NCI-H1930 (cell line): ENCODE measurements at regions not wholly inside any gene's neighbourhood (a gene's known extent, or its start where the extent isn't known, plus 50 kb on each side); places are given as distances from the start of the nearest gene placed in this dataset.
"Not testable (repeated sequence)": the region's sequence is repeated elsewhere in the genome, so short reads cannot be mapped to it uniquely, and the experiment has no call there.

Experiments
- DNase-seq, 2 experiments: peaks; one replicate each; lab custom pipeline; 2025; lab: John Stamatoyannopoulos, UW

DNA sequence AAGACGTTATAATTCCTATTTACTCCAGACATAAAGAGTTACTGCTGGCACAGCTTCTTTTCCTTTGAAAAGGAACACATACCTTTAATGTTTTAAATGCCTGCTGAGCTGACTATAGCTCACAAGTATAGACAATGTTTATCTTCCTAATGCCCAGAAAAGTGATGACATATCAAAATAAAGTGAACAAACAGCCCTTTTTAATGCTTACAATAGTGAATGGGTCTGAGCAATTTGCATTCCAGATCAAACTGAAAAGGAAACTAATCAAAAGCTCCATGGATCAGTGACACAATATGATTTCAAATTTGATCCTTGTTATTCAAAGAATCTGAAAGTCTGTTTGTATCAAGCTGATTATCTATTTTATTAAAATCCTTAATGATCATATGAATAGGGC, 233.6 kb upstream of the SEMA3E start:
- DNase-seq: peak in 1 of 2 experiments; percentile 75

DNA sequence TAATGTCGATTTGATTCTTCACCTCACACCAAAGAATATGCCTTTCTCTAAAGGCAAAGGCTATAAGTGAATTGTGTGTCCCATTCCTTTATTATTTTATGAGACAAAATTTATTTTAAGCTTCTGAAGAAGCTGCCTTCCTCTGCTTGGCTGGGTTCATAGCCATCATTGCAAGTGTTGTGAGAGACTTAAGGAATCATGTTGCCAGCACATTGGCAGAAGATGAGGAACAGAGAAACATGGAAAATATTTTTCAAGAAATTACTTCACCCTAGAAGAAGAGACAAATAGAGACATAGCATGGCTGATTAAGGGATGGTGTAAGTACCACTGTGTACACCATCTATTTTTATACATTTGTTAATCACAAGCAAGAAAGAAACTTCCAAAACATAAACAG, 230.1 kb upstream of the SEMA3E start:
- no peak for DNase-seq

DNA sequence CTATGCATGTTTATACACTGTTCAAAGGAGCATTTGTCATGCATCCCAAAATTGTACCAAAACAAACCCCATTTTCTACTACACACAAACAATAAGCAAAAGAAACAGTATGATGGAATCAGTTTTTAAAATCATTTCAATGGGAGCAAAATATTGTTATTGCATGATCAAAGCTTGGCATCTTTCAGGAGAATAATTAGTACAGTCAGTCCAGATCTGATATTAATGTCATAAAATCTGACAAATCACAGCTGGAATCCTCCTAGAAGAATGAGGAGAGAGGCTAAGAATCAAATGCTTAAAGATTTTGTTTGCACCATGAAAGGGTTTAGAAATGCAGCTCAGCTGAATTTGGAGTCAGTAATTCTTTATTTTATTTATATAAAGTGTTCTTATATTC, 229.7 kb upstream of the SEMA3E start:
- no peak for DNase-seq

DNA sequence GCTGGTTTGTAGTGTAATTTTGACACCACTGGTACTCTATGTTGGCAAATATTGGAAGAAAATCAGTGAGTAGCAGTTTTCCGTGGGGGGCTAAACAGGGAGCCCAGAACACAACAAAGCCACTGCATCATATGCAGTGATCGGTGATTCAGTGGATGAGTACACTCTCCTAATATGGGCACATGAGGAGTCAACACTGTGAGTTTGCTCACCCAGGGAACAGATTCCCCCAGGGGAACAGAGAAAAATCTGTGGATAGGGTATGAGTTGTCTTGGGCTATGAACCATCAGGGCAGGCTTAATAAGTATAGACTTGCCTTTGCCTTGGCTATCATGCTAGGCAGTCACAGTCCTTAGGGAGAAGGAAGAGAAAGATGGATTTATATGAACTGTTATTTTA, 227.7 kb upstream of the SEMA3E start:
- no peak for DNase-seq

DNA sequence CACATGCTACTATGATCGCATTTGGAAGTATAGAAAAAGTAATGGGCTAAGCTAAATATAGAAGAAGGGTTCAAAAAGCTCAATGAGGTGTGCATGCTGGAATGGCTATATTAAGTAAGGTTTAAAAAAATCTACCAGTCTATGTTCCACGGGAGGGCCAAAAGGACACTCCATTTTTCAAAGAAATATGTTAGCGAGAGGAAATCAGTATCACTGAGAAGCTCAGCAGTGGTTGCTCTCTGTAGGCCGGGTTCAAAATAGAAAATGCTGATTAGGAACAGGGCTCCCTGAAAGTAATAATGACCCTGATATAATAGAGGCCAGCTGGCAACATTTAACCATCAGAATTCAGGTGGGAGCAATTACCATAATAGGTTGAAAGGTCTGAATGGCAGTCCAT, 224.5 kb upstream of the SEMA3E start:
- peak; percentile 27 to 63 for DNase-seq

DNA sequence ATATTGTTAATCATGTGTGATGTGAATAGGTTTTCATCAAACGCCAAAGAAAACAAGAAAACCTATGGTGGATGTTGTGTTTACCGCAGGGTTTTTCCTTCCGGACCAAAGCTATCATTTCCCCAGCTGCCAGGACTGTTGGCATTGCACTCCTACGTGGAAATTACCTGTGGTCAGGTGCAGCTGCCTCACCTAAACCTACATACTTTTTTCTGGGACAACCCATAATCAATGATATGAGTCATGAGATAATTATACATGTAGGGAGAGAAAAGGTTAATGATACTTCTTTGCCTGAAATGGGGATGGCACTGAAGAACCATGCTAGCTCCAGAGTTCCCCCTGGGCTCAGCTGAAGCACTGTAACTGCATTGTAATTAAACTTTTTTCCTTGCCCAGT, 223.6 kb upstream of the SEMA3E start:
- DNase-seq: no peak

DNA sequence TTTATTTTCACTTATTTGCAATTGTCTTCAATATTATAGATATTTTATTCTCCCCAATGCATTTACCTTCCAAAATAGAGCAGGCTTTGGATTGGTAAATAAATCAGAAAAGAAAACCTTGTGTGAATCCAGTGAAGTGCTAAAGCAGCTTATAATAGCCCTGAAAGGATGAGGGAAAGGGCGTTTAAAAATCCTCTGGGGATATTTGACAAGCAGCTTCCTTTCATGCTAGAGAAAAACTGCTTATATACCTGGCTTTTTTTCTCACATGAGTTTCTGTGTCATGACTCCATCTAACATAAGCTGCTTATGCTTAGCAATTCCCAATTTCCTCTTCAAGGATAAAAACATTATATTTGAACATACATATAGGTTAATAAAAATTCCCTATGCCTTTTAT, 221.6 kb upstream of the SEMA3E start:
- no peak for DNase-seq

DNA sequence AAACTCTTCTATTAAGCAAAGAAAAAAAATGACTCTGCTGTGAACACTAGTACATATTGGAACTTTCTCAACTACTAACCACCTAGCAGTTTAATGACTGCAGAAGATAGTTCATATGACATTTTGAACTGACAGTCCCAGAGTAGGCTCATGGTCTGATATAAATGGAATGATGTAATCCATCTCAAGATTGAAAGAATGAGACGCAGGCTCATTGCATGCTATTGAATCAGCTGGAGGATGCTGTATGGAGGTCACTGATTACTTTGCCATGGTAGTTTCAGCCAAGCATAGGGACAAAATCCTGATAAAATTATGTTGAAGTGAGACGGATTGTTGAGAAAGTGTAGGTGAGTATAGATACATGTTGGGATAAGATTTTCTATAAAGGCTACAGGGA, 217.6 kb upstream of the SEMA3E start:
- DNase-seq: peak in 1 of 2 experiments; percentile 24

DNA sequence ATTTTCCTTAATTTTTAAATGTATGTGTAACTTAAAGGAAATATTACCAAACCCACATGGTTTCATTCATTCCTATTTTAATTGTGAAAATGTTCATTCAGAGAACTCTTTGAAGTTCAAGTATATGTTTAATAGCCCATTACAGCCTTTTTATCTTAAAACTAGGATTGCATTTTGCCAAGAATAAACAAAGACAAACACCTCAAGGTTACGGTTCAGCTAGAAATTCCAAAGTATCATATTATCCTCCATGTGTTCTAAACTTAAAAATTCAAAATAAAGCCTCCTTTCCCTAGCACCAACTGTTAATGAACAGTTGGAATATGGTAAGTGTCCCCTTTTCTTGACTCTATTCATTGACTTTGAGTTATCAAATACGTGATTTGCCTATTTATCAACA, 215.6 kb upstream of the SEMA3E start:
- DNase-seq: no peak

DNA sequence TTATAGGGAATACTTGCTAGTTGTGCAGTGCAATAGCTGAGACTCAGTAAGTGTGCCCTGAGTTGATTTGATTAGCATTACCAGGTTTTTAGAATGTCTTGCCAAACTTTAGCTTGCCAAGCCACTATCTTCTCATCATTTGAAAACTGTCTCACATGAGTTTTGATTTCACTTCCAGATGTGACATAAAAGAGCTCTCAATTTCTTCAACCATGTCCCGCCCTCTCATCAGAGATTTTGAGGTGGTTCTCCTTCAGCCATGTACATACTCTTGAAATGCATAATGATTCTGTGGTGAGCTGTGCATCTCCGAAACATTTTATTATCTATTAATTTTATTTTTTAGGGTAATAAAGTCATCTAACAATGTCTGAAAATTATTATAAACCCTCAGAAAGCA, 215.0 kb upstream of the SEMA3E start:
- DNase-seq: no peak

DNA sequence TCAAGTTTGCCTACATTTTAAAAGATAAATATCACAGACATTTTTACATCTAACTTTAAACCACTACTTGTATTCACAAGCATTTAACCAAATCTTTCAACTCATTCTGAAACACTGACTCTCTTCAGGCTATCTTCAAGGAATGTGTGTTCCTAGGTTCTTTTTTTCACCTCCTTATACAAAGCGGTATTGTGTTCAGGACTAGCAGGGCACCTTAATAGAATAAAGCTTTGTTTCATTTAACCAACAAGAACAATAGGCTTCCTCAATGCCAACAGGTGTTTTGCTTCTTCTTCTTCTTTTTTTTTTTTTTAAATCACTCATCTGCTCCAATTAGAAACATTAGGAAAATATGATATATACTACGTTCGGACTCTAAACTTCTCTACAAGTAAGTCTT, 212.9 kb upstream of the SEMA3E start:
- no peak for DNase-seq

DNA sequence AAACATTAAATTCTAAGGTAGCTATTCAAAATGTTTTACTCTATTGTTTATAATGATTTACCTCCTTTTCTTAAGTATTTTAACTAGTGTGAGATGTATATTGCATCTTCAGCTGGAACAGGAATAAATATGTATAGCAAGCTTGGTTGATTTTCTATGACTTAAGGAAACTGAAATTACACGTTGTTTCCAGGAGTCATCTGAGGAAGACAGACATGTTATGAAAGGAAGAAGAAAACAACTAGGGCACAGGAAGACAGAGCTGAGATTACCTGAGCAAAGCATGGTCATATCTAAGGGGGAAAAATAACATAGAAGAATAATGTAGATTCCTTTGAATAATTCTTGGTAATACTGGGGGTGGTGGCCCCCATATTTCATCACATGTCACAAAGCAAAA, 210.9 kb upstream of the SEMA3E start:
- DNase-seq: no peak

DNA sequence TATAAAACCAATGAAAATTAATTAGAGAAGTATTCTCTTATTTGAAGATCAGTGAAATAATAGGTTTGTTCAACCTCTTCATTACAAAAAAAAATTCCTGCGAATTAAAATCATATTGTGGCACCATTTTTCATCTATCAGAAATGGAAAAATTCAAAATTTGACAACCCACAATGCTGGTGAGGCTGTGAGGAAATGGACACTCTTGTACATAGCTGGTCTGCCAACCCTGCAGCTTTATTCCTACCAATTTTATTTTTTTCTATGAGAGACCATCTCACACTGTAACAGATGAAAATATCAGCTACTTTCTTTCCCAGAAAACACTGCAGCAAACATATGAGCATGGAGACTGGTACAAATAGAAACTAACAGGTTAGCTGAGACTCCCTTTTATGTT, 208.8 kb upstream of the SEMA3E start:
- DNase-seq: no peak

DNA sequence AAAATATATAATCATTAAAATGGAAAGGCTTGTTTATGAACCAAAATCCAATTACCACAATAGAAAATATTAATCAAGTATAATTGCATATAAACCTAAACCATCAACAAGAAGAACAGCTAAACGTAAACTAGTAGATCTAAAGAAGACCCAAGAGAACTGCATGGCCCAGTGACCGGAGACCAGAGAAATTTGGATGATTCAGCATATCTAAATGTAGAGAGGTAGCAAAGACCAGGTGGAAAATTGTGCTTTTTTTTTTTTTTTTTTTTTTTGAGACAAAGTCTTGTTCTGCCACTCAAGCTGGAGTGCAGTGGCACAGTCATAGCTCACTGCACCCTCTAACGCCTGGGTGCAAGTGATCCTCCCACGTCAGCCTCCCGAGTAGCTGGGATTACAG, 207.2 kb upstream of the SEMA3E start:
- DNase-seq: no peak

DNA sequence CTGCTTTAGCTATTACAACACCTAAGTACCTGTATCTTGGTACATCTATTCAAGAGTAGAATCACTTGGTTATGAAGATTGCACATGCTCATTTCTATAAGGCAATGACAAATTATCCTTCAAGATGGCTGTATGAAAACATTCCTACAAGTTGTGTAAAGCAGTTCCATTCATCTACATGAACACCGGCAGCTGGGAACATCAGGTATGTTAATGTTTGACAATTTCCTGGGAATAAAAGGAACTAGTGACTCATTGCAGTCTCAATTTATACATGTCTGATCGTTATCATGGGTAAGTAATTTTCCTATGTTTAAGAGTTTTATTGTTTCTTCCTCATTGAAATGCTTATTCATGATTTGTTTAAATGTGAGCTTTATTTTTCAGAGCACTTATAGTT, 203.2 kb upstream of the SEMA3E start:
- DNase-seq: no peak

DNA sequence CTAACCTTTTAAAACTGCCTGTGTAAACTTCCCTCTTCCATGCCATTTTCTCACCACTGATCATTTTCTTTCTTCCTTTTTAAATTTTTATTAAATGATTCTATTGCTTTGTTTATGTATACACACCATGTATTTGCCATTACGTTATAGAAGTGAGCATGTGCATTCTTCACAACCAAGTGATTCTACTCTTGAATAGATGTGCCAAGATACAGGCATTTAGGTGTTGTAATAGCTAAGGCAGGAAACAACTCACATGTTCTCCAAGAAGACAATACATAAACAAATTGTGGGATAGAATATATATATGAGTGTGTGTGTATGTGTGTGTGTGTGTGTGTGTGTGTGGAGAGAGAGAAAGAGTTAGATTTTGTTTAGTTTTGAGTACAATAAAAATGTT, 202.6 kb upstream of the SEMA3E start:
- no peak for DNase-seq

DNA sequence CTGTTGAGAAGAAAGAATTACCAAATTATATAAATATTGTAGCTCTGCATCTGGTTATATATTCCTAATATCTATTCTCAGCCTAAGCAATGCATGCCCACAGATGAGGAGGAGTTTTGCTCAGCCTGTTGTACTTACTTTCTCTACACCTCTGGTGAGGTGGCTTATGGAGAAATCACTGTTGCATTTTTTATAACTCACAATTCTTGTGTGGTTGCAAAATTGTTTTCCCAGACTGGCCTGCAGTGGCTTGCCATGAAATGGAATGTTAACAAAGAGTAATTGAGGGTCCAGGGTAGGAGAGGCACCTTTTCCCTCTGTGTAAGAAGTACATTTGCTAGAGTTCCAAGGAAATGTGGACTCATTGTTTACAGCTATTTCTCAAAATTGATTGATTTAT, 202.0 kb upstream of the SEMA3E start:
- DNase-seq: no peak

DNA sequence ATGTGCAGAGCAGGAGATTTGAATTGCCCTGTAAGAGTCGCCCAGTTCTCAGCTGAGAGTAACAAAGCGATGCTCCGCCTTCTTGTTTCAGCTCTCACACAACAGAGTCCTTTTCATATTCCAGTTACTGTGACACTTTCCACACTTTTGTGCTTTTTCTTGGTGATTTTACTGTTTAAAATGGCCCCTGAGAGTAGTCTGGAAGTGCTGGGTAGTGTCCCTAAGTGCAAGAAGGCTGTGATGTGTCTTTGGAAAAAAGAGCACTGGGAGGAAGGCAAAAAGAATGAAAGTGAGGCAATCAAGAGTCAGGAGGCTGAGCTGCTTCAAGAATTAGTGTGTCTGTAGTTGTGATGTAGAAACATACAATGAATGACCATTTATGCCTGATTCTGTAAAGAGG, 201.2 kb upstream of the SEMA3E start:
- no peak for DNase-seq

DNA sequence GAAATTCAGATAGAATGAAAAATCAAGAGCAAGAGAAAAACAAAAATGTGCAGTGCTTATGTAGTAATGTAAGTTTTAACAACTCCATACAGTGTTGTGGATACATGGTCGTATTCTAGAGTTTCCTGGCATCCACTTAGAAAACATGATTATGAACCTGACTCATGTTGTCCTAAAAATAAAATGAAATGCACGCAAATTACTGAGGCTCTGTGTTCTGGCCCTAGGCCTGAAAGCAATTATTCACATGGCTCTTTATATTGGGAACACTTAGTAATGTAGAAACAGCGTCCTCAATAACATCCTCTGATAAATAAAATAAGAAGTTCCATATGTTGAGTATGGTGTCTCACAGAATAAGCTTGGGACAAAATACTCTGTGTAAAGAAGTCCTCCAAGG, 200.2 kb upstream of the SEMA3E start:
- no peak for DNase-seq

DNA sequence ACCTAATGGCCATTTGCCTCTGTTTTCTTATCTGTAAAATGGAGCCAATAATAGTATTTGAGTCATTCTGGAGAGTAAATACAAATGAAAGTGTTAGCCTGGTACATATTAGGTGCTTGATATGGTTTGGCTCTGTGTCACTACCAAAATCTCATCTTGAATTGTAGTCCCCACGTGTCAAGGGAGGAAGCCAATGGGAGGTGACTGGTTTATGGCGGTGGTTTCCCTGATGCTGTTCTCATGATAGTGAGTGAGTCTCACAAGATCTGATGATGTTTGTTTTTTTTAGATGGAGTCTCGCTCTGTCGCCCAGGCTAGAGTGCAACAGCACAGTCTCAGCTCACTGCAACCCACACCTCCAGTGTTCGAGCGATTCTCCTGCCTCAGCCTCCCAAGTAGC, 194.0 kb upstream of the SEMA3E start:
- no peak for DNase-seq

DNA sequence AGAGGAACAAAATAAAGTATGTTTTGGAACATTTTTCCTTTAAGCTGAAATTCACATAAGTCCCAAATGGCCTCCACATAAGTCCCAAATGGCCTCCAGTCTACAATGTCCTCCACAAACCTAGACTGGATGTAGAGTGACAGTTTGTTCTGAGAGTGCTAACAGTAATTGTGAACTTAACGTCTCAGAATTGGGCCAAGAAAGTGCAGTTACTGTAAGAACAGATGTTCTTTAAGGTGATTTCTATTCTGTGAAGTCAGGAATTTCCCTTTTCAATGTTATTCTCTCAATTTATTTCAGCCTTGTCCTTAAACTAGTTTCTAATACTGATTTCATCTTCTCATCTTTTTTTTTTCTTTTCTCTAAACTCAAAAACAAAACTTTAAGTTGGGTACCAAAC, 188.7 kb upstream of the SEMA3E start:
- no peak for DNase-seq

DNA sequence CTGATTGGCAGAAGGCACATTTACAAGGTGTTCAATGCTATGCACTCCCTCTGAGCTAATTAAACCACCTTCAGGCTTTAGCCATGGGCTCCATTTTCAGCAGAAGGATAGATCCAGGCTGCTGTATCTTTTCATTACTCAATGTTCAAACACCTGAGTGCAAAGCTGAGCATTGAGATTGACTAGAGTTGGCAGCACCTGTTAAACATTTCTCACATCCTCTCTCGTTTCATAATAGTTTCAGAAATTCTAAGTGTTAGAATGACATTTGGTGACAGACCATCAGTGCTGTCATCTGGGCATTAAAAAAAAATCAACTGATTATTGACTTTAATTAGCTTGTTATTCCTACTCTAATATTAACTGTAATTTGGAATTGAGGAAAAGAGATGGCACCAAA, 187.1 kb upstream of the SEMA3E start:
- DNase-seq: peak in 1 of 2 experiments; percentile 17

DNA sequence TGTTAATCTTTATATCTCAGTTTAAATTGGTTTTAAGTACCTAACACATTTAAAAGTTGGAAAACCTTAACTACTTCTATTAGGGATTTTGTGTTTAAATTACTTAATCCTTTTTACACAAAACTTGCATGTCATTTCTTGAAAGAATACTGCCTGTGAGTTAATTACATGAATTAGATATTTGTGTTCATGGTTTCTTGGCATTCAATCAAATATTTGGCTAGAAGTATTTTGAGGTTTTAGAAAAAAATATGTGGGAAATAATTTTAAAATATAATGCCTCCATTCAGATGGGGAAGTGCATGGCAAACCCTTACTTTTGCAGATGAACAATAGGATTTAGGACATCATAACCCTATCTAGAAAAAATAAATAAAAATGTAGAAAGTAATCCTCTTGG, 186.5 kb upstream of the SEMA3E start:
- DNase-seq: no peak

DNA sequence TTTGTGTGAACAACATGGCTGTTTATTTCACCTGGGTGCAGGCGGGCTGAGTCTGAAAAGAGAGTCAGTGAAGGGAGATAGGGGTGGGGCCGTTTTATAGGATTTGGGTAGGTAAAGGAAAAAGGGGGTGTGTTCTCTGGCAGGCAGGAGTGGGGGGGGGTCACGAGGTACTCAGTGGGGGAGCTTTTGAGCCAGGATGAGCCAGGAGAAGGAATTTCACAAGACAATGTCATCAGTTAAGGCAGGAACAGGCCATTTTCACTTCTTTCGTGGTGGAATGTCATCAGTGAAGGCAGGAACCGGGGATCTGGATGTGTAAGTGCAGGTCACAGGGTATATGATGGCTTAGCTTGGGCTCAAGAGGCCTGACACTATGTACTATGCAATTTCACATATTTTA, 184.8 kb upstream of the SEMA3E start:
- not testable (repeated sequence) for DNase-seq

DNA sequence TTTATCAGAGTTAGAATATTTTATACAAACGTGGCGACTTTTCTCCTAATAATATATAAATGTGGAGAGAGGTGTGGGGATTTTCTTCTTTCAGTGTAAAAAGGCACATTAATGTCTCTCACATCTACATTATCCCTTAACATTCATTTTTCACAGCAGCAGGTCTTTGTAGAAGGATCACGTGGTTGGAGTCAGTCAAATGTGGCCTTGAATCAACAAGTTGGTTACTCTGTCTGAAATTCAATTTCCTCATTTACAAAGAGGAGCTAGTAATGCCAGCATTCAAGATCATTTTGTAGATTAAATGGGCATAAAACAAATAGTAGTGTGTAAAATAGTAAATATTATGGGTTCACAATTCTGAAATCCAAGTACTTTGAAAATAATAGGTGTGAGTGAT, 183.1 kb upstream of the SEMA3E start:
- DNase-seq: no peak
